ENCODE measurements at regions not wholly inside any gene's neighbourhood (a gene's known extent, or its start where the extent isn't known, plus 50 kb on each side); places are given as distances from the start of the nearest gene placed in this dataset.

- intact Hi-C loops (cut with micrococcal nuclease; ENCODE audit: unreplicated experiment), result no loop called here
- no peak for FAIRE-seq
- in situ Hi-C loops (cut with MboI), result no loop called here
- no peak for ATAC-seq
- BruUV-seq (replicated peaks), result no TSS peak
- Histone ChIP-seq H3K27me3 (replicated peaks in 1 of 2; ENCODE audit: control insufficient read depth in 2 of 2, insufficient read depth in 2 of 2, low read length in 1 of 2) (no peaks in the 10 kb centered on the region), H3K4me2 (ENCODE audit: control insufficient read depth, insufficient read depth) (no peak overlapping the region), H4K20me1 (ENCODE audit: control insufficient read depth, insufficient read depth) (no peaks in the 10 kb centered on the region), H3K9ac (ENCODE audit: control insufficient read depth, insufficient read depth, low read length) (no peak overlapping the region), H3K9me3 (replicated peaks; ENCODE audit: control insufficient read depth, insufficient read depth, low read length) (no peaks in the 10 kb centered on the region), H3K27ac (ENCODE audit: control insufficient read depth, insufficient read depth) (no peak overlapping the region), H2AFZ (ENCODE audit: control insufficient read depth, low read depth, low read length) (no peak overlapping the region), H3K36me3 (ENCODE audit: control insufficient read depth in 2 of 2, insufficient read depth in 2 of 2, low read length in 1 of 2) (no peaks in the 10 kb centered on the region), H3K79me2 (ENCODE audit: control insufficient read depth, insufficient read depth, low read length) (no peaks in the 10 kb centered on the region), H3K4me3 (no peak overlapping the region), H3K4me1 (ENCODE audit: control insufficient read depth, insufficient read depth, low read length) (no peaks in the 10 kb centered on the region)
- POLR2A ChIA-PET, result no interaction called here
- no peak for TF ChIP-seq RBBP5 (conservative IDR thresholded peaks at IDR 0.05)
- TF ChIP-seq ZBTB40 (IDR thresholded peaks at IDR 0.05; ENCODE audit: borderline replicate concordance), result no peak
- no peak for TF ChIP-seq SKIL (IDR thresholded peaks at IDR 0.05; ENCODE audit: low read depth, poor library complexity, severe bottlenecking)
- no peak for TF ChIP-seq RFX5 (IDR thresholded peaks at IDR 0.05; ENCODE audit: low read depth, low read length)
- TF ChIP-seq TCF7 (IDR thresholded peaks at IDR 0.05; ENCODE audit: borderline replicate concordance), result no peak
- no peak for TF ChIP-seq STAT1 (conservative IDR thresholded peaks at IDR 0.05)
- TF ChIP-seq POU2F2 (IDR thresholded peaks at IDR 0.05; ENCODE audit: borderline replicate concordance, low read depth, low read length), result no peak
- no peak for TF ChIP-seq CEBPZ (IDR thresholded peaks at IDR 0.05; ENCODE audit: low read depth, low read length)
- TF ChIP-seq PAX8 (IDR thresholded peaks at IDR 0.05), result no peak
- TF ChIP-seq BMI1 (IDR thresholded peaks at IDR 0.05; ENCODE audit: borderline replicate concordance), result no peak
- no peak for TF ChIP-seq GABPA (IDR thresholded peaks at IDR 0.05; ENCODE audit: low read depth)
- no peak for TF ChIP-seq SMAD1 (IDR thresholded peaks at IDR 0.05; ENCODE audit: low read depth, partially characterized antibody)
- TF ChIP-seq MYB (IDR thresholded peaks at IDR 0.05; ENCODE audit: borderline replicate concordance, low read depth, low read length), result no peak
- TF ChIP-seq RELA (IDR thresholded peaks at IDR 0.05; ENCODE audit: borderline replicate concordance, partially characterized antibody), result no peak
- TF ChIP-seq FOS (IDR thresholded peaks at IDR 0.05; ENCODE audit: borderline replicate concordance, extremely low read depth, insufficient read length), result no peak
- SMC1A ChIA-PET (ENCODE audit: uncharacterized antibody, unreplicated experiment), result no interaction called here
- DNase-seq (ENCODE audit: low read depth, low spot score), result no peak
- CTCF ChIA-PET, result no interaction called here
- RAD21 ChIA-PET (ENCODE audit: unreplicated experiment), result no interaction called here
Measured at GRCh38 chr1:191542444-191542843, 615.8 kb upstream of the RGS18 start.

All from GM12878 (cell line).